OCI-LY1 (cell line): ENCODE measurements at regions not wholly inside any gene's neighbourhood (a gene's known extent, or its start where the extent isn't known, plus 50 kb on each side); places are given as distances from the start of the nearest gene placed in this dataset.

ENCODE experiments used
- EZH2 ChIP-seq: fragments of 200-600 bp; sonication (generic), shearing (Covaris generic); IDR thresholded peaks from 2 replicates; pipeline ENCODE4 v1.8.0; 2017; ENCODE audit warnings: borderline replicate concordance, mixed run types, mild to moderate bottlenecking, antibody characterized with exemption, low read length, moderate library complexity, mixed read lengths
- TF ChIP-seq, protein P1 (sequence below): fragments of 200-600 bp; sonication (generic), shearing (Covaris generic); IDR thresholded peaks from 2 replicates; pipeline ENCODE4 v1.5.1; 2017; ENCODE audit warnings: mild to moderate bottlenecking, antibody characterized with exemption, low read length, moderate library complexity, mixed read lengths

- TF ChIP-seq, protein P1, sequence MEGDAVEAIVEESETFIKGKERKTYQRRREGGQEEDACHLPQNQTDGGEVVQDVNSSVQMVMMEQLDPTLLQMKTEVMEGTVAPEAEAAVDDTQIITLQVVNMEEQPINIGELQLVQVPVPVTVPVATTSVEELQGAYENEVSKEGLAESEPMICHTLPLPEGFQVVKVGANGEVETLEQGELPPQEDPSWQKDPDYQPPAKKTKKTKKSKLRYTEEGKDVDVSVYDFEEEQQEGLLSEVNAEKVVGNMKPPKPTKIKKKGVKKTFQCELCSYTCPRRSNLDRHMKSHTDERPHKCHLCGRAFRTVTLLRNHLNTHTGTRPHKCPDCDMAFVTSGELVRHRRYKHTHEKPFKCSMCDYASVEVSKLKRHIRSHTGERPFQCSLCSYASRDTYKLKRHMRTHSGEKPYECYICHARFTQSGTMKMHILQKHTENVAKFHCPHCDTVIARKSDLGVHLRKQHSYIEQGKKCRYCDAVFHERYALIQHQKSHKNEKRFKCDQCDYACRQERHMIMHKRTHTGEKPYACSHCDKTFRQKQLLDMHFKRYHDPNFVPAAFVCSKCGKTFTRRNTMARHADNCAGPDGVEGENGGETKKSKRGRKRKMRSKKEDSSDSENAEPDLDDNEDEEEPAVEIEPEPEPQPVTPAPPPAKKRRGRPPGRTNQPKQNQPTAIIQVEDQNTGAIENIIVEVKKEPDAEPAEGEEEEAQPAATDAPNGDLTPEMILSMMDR, result no peak
- no peak for TF ChIP-seq EZH2
Measured at GRCh38 chr18:54440292-54440691, 82.6 kb downstream of the C18orf54 start.
